SK-N-SH treated with all-trans-retinoic acid at 6 μM for 48 hours (cell line): ENCODE measurements at regions not wholly inside any gene's neighbourhood (a gene's known extent, or its start where the extent isn't known, plus 50 kb on each side); places are given as distances from the start of the nearest gene placed in this dataset.

Experiments used
- ATAC-seq: fragments of 200-7000 bp; cut with Tn5 transposase; 3 replicates; pipeline ENCODE4 v1.9.1; 2020; ENCODE audit warnings: mild to moderate bottlenecking, moderate library complexity
- ARNTL ChIP-seq: fragments of 450-650 bp; formaldehyde crosslinking; IDR thresholded peaks from 2 replicates; pipeline ENCODE4 v1.5.0; 2020; ENCODE audit warnings: low read depth, mild to moderate bottlenecking, moderate library complexity, borderline replicate concordance
- BACH2 ChIP-seq: fragments of 250-450 bp; sonication (Bioruptor Pico); IDR thresholded peaks from 2 replicates; pipeline ENCODE4 v1.9.0; 2021; ENCODE audit warnings: mild to moderate bottlenecking, borderline replicate concordance
- CREB5 ChIP-seq: fragments of 250-450 bp; sonication (Bioruptor Pico); IDR thresholded peaks from 2 replicates; pipeline ENCODE4 v1.5.1; 2020; ENCODE audit warnings: low read depth, mild to moderate bottlenecking, moderate library complexity
- CSDC2 ChIP-seq: fragments of 250-450 bp; sonication (Bioruptor Pico); IDR thresholded peaks from 2 replicates; pipeline ENCODE4 v1.5.0; 2020; ENCODE audit warnings: mild to moderate bottlenecking, moderate library complexity
- CSRNP3 ChIP-seq: fragments of 250-450 bp; sonication (Bioruptor Pico); IDR thresholded peaks from 2 replicates; pipeline ENCODE4 v1.5.1; 2021; ENCODE audit warnings: mild to moderate bottlenecking, moderate library complexity
- ESRRG ChIP-seq: fragments of 250-450 bp; sonication (Bioruptor Pico); IDR thresholded peaks from 2 replicates; pipeline ENCODE4 v1.6.1; 2021; ENCODE audit warnings: mild to moderate bottlenecking
- GLIS3 ChIP-seq: fragments of 250-450 bp; sonication (Bioruptor Pico); IDR thresholded peaks from 2 replicates; pipeline ENCODE4 v1.5.0; 2020; ENCODE audit warnings: mild to moderate bottlenecking, moderate library complexity
- ISL1 ChIP-seq: fragments of 250-450 bp; sonication (Bioruptor Pico); IDR thresholded peaks from 2 replicates; pipeline ENCODE4 v2.1.2; 2022; ENCODE audit warnings: mild to moderate bottlenecking, moderate library complexity
- OSR1 ChIP-seq: fragments of 250-450 bp; sonication (Bioruptor Pico); IDR thresholded peaks from 2 replicates; pipeline ENCODE4 v1.8.0; 2022; ENCODE audit warnings: moderate library complexity, mild to moderate bottlenecking, inconsistent platforms
- RARB ChIP-seq: fragments of 250-450 bp; sonication (Bioruptor Pico); IDR thresholded peaks from 2 replicates; pipeline ENCODE4 v1.8.0; 2021; ENCODE audit warnings: mild to moderate bottlenecking, moderate library complexity
- SNAI2 ChIP-seq: fragments of 250-450 bp; sonication (Bioruptor Pico); IDR thresholded peaks from 2 replicates; pipeline ENCODE4 v1.5.0; 2020; ENCODE audit warnings: mild to moderate bottlenecking, moderate library complexity
- TCF4 ChIP-seq: fragments of 250-450 bp; sonication (Bioruptor Pico); IDR thresholded peaks from 2 replicates; pipeline ENCODE4 v1.8.0; 2021; ENCODE audit warnings: mild to moderate bottlenecking, moderate library complexity, borderline replicate concordance
- TOX ChIP-seq: fragments of 250-450 bp; sonication (Bioruptor Pico); IDR thresholded peaks from 2 replicates; pipeline ENCODE4 v1.8.0; 2021; ENCODE audit warnings: mild to moderate bottlenecking, moderate library complexity, borderline replicate concordance
- TSHZ2 ChIP-seq: fragments of 250-450 bp; sonication (Bioruptor Pico); IDR thresholded peaks from 2 replicates; pipeline ENCODE4 v1.5.0; 2020; ENCODE audit warnings: mild to moderate bottlenecking, moderate library complexity
- ZC3H10 ChIP-seq: fragments of 250-450 bp; sonication (Bioruptor Pico); IDR thresholded peaks from 2 replicates; pipeline ENCODE4 v1.5.1; 2021; ENCODE audit warnings: mild to moderate bottlenecking, moderate library complexity
- ZFP3 ChIP-seq: fragments of 250-450 bp; sonication (Bioruptor Pico); IDR thresholded peaks from 2 replicates; pipeline ENCODE4 v1.5.0; 2020; ENCODE audit warnings: mild to moderate bottlenecking, moderate library complexity
- ZFP30 ChIP-seq: fragments of 450-650 bp; formaldehyde crosslinking; IDR thresholded peaks from 2 replicates; pipeline ENCODE4 v1.5.0; 2022; ENCODE audit warnings: mild to moderate bottlenecking, moderate library complexity
- ZNF565 ChIP-seq: fragments of 450-650 bp; formaldehyde crosslinking; conservative IDR thresholded peaks from 2 replicates; pipeline ENCODE4 v1.5.0; 2020; ENCODE audit warnings: low read depth, mild to moderate bottlenecking, moderate library complexity
- ZNF70 ChIP-seq: fragments of 450-650 bp; formaldehyde crosslinking; IDR thresholded peaks from 2 replicates; pipeline ENCODE4 v1.5.0; 2020; ENCODE audit warnings: mild to moderate bottlenecking, moderate library complexity
- ZNF8 ChIP-seq: fragments of 450-650 bp; formaldehyde crosslinking; IDR thresholded peaks from 2 replicates; pipeline ENCODE4 v1.5.0; 2020; ENCODE audit warnings: mild to moderate bottlenecking, moderate library complexity
- TF ChIP-seq, protein P1 (sequence below): fragments of 250-450 bp; sonication (Bioruptor Pico); IDR thresholded peaks from 2 replicates; pipeline ENCODE4 v1.8.0; 2020; ENCODE audit warnings: mild to moderate bottlenecking, moderate library complexity, borderline replicate concordance
- TF ChIP-seq, protein P2 (sequence below): fragments of 250-450 bp; sonication (Bioruptor Pico); IDR thresholded peaks from 2 replicates; pipeline ENCODE4 v1.8.0; 2021; ENCODE audit warnings: low read depth, mild to moderate bottlenecking, moderate library complexity, borderline replicate concordance

DNA sequence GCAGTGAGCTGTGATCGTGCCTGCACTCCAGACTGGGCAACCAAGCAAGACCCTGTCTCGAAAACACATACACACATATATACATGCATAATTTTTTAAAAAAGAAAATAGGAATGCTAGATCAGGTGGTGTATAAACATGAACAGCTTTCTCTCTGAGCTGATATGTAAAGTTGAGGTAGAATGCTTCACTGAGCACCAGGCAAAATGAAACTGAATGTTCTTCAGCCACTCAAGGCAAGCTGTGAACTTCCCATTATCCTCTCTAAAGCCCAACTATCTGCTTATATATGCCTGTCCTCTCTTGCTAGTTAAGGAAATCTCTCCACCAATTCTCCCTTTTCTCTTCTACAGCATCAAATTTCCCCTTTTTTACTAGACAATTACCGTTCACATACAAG is 93.0 kb downstream of the NUF2 start (continued):
- TF ChIP-seq, protein P1, sequence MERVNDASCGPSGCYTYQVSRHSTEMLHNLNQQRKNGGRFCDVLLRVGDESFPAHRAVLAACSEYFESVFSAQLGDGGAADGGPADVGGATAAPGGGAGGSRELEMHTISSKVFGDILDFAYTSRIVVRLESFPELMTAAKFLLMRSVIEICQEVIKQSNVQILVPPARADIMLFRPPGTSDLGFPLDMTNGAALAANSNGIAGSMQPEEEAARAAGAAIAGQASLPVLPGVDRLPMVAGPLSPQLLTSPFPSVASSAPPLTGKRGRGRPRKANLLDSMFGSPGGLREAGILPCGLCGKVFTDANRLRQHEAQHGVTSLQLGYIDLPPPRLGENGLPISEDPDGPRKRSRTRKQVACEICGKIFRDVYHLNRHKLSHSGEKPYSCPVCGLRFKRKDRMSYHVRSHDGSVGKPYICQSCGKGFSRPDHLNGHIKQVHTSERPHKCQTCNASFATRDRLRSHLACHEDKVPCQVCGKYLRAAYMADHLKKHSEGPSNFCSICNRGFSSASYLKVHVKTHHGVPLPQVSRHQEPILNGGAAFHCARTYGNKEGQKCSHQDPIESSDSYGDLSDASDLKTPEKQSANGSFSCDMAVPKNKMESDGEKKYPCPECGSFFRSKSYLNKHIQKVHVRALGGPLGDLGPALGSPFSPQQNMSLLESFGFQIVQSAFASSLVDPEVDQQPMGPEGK (CRISPR knock-in tag), result no peak
- TF ChIP-seq ZNF565 (CRISPR knock-in tag), result no peak
- no peak for TF ChIP-seq ZNF8 (CRISPR knock-in tag)
- TF ChIP-seq ZFP3 (CRISPR knock-in tag), result no peak
- no peak for TF ChIP-seq CSRNP3 (CRISPR knock-in tag)
- no peak for TF ChIP-seq BACH2
- no peak for TF ChIP-seq TOX (CRISPR knock-in tag)
- TF ChIP-seq ISL1 (CRISPR knock-in tag), result no peak
- no peak for TF ChIP-seq ZFP30 (CRISPR knock-in tag)
- TF ChIP-seq ZNF70, result no peak
- no peak for TF ChIP-seq GLIS3 (CRISPR knock-in tag)
- no peak for TF ChIP-seq TCF4 (CRISPR knock-in tag)

DNA sequence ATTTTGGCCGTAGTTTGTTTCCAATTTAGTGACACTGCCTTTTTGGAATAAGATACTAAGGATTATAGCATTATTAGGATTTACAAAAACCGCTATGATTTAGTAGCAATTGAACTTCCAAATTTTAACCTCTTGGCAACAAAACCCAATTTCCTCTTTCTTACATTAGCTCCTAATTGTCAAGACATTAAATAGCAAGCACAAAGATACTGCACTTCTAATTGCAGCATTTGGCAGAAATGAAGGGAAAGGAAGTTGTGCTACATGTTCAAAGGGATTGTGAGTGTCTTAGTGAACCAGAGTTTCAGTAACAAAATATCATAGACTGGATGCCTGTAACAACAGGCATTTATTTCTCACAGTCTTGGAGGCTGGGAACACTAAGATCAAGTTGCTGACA is 99.9 kb downstream of the NUF2 start:
- TF ChIP-seq RARB (CRISPR knock-in tag), result no peak
- TF ChIP-seq ZNF565 (CRISPR knock-in tag), result no peak
- TF ChIP-seq, protein P2, sequence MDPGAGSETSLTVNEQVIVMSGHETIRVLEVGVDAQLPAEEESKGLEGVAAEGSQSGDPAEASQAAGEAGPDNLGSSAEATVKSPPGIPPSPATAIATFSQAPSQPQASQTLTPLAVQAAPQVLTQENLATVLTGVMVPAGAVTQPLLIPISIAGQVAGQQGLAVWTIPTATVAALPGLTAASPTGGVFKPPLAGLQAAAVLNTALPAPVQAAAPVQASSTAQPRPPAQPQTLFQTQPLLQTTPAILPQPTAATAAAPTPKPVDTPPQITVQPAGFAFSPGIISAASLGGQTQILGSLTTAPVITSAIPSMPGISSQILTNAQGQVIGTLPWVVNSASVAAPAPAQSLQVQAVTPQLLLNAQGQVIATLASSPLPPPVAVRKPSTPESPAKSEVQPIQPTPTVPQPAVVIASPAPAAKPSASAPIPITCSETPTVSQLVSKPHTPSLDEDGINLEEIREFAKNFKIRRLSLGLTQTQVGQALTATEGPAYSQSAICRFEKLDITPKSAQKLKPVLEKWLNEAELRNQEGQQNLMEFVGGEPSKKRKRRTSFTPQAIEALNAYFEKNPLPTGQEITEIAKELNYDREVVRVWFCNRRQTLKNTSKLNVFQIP (CRISPR knock-in tag), result no peak
- TF ChIP-seq, protein P1 (CRISPR knock-in tag), result no peak
- no peak for TF ChIP-seq CSRNP3 (CRISPR knock-in tag)
- TF ChIP-seq CSDC2 (CRISPR knock-in tag), result no peak
- TF ChIP-seq GLIS3 (CRISPR knock-in tag), result no peak
- no peak for TF ChIP-seq ISL1 (CRISPR knock-in tag)
- TF ChIP-seq TOX (CRISPR knock-in tag), result no peak
- TF ChIP-seq ESRRG, result no peak
- no peak for TF ChIP-seq ZC3H10 (CRISPR knock-in tag)
- TF ChIP-seq ARNTL (CRISPR knock-in tag), result no peak
- TF ChIP-seq SNAI2 (CRISPR knock-in tag), result no peak
- no peak for TF ChIP-seq TCF4 (CRISPR knock-in tag)
- no peak for TF ChIP-seq ZNF70
- TF ChIP-seq ZFP3 (CRISPR knock-in tag), result no peak
- TF ChIP-seq CREB5 (CRISPR knock-in tag), result no peak
- TF ChIP-seq ZFP30 (CRISPR knock-in tag), result no peak
- TF ChIP-seq OSR1 (CRISPR knock-in tag), result no peak
- no peak for TF ChIP-seq TSHZ2 (CRISPR knock-in tag)
- no peak for ATAC-seq
